Smooth muscle cell (in vitro differentiated cells): ENCODE measurements at regions not wholly inside any gene's neighbourhood (a gene's known extent, or its start where the extent isn't known, plus 50 kb on each side); places are given as distances from the start of the nearest gene placed in this dataset.

ENCODE experiments used
- DNase-seq: peaks from one replicate; lab custom pipeline; 2025; ENCODE audit not compliant: unreplicated experiment; lab: John Stamatoyannopoulos, UW
- H2AFZ ChIP-seq: fragments of 200-600 bp; sonication (generic); 2 replicates; pipeline ENCODE4 v1.6.0; 2016; ENCODE audit warnings: antibody characterized with exemption, low read depth, mild to moderate bottlenecking
- H3F3A ChIP-seq: fragments of 200-600 bp; sonication (generic); 2 replicates; pipeline ENCODE4 v1.6.0; 2017; ENCODE audit warnings: antibody characterized with exemption, low read depth
- H3K27ac ChIP-seq: fragments of 200-600 bp; sonication (generic); 2 replicates; pipeline ENCODE4 v1.5.1; 2016; ENCODE audit warnings: low read depth, mild to moderate bottlenecking
- H3K27me3 ChIP-seq: fragments of 200-600 bp; sonication (generic); 2 replicates; pipeline ENCODE4 v1.6.1; 2016; ENCODE audit warnings: low read depth, mild to moderate bottlenecking
- H3K36me3 ChIP-seq: fragments of 200-600 bp; sonication (generic); 2 replicates; pipeline ENCODE4 v1.5.1; 2016; ENCODE audit warnings: low read depth
- H3K4me1 ChIP-seq: fragments of 200-600 bp; sonication (generic); 2 replicates; pipeline ENCODE4 v1.5.1; 2016; ENCODE audit warnings: low read depth
- H3K4me2 ChIP-seq: fragments of 200-600 bp; sonication (generic); 2 replicates; pipeline ENCODE4 v1.6.0; 2016; ENCODE audit warnings: mild to moderate bottlenecking
- H3K4me3 ChIP-seq: fragments of 200-600 bp; sonication (generic); 2 replicates; pipeline ENCODE4 v1.5.1; 2016; ENCODE audit warnings: mild to moderate bottlenecking
- H3K79me2 ChIP-seq: fragments of 200-600 bp; sonication (generic); 2 replicates; pipeline ENCODE4 v1.6.0; 2016; ENCODE audit warnings: low read depth, mild to moderate bottlenecking
- H3K9ac ChIP-seq: fragments of 200-600 bp; sonication (generic); 2 replicates; pipeline ENCODE4 v1.6.0; 2016; ENCODE audit warnings: low read depth
- H3K9me3 ChIP-seq: fragments of 200-600 bp; sonication (generic); replicated peaks from 2 replicates; pipeline ENCODE4 v1.5.1; 2016; ENCODE audit warnings: low read depth
- H4K20me1 ChIP-seq: fragments of 200-600 bp; sonication (generic); 2 replicates; pipeline ENCODE4 v1.6.0; 2016; ENCODE audit warnings: low read depth
- CTCF ChIP-seq: fragments of 200-600 bp; sonication (generic); IDR thresholded peaks from 2 replicates; pipeline ENCODE4 v1.5.1; 2017; ENCODE audit warnings: borderline replicate concordance, mild to moderate bottlenecking, antibody characterized with exemption; ENCODE audit not compliant: insufficient read depth, poor library complexity, severe bottlenecking
- WGBS: methylation state at CpG from one replicate; pipeline ENCODE4 v1.1.7; 2016; ENCODE audit warnings: low lambda C conversion rate; 5-methylcytosine and 5-hydroxymethylcytosine counted together

- Histone ChIP-seq H3K4me2 (peak overlapping the region; percentile 40), H3F3A (peaks cover 24% of the 10 kb centered on the region), H3K9me3 (no peaks in the 10 kb centered on the region), H3K27ac (peak overlapping the region; percentile 96), H2AFZ (no peak overlapping the region), H3K9ac (peak overlapping the region; percentile 75), H3K4me1 (peaks cover 4% of the 10 kb centered on the region), H3K4me3 (no peak overlapping the region), H4K20me1 (no peaks in the 10 kb centered on the region), H3K79me2 (no peaks in the 10 kb centered on the region), H3K27me3 (no peaks in the 10 kb centered on the region), H3K36me3 (no peaks in the 10 kb centered on the region)
- WGBS, result 51% methylated on average over 11 of the region's 11 CpGs
- no peak for TF ChIP-seq CTCF
- DNase-seq, result no peak
Measured at GRCh38 chr16:86664522-86665318, 86.4 kb downstream of the FOXL1 start.

DNA sequence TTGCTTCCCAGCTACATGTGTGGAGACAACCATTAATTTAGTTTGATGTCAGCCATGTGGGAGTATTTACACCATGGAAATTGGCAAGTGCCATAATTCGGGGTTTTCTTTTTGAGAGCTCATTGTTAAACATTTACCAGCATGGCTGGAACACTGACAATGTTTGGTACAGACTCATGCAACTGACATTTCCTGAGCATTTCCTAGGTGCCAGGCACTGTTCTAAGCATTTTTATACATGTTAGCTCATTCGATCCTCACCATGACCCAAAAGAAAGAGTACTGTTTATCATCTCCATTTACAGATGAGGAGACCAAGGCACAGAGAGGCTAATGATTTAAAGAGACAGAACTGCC is 86.9 kb downstream of the FOXL1 start:
- Histone ChIP-seq H4K20me1 (no peaks in the 10 kb centered on the region), H3K9me3 (no peaks in the 10 kb centered on the region), H3K4me1 (peaks cover 10% of the 10 kb centered on the region), H3K4me3 (no peak overlapping the region), H3K27ac (peak overlapping the region; percentile 96), H3K36me3 (no peaks in the 10 kb centered on the region), H3K79me2 (no peaks in the 10 kb centered on the region), H2AFZ (no peak overlapping the region), H3K27me3 (no peaks in the 10 kb centered on the region), H3K4me2 (peak overlapping the region; percentile 38), H3K9ac (peak overlapping the region; percentile 68), H3F3A (peaks cover 26% of the 10 kb centered on the region)
- WGBS, result 74% methylated on average over 2 of the region's 2 CpGs
- TF ChIP-seq CTCF, result no peak
- DNase-seq, result no peak

GRCh38 chr16:86665929-86666328 is 87.6 kb downstream of the FOXL1 start:
- no peak for TF ChIP-seq CTCF
- H3K4me3 ChIP-seq, result no peak overlapping the region
- H4K20me1 ChIP-seq, result no peaks in the 10 kb centered on the region
- peaks cover 14% of the 10 kb centered on the region for H3K4me1 ChIP-seq
- peaks cover 32% of the 10 kb centered on the region for H3F3A ChIP-seq
- WGBS, result 99% methylated on average over 3 of the region's 3 CpGs
- peak overlapping the region; percentile 96 for H3K27ac ChIP-seq
- no peak overlapping the region for H2AFZ ChIP-seq
- H3K36me3 ChIP-seq, result no peaks in the 10 kb centered on the region
- no peaks in the 10 kb centered on the region for H3K9me3 ChIP-seq
- no peaks in the 10 kb centered on the region for H3K27me3 ChIP-seq
- no peaks in the 10 kb centered on the region for H3K79me2 ChIP-seq
- DNase-seq, result no peak
- H3K9ac ChIP-seq, result no peak overlapping the region
- H3K4me2 ChIP-seq, result no peak overlapping the region

- Histone ChIP-seq H3F3A (peaks cover 31% of the 10 kb centered on the region), H3K36me3 (no peaks in the 10 kb centered on the region), H3K9me3 (no peaks in the 10 kb centered on the region), H2AFZ (no peak overlapping the region), H3K4me1 (peaks cover 14% of the 10 kb centered on the region), H3K9ac (no peak overlapping the region), H3K27me3 (no peaks in the 10 kb centered on the region), H3K27ac (peak overlapping the region; percentile 22), H4K20me1 (no peaks in the 10 kb centered on the region), H3K79me2 (no peaks in the 10 kb centered on the region), H3K4me3 (no peak overlapping the region), H3K4me2 (no peak overlapping the region)
- DNase-seq, result no peak
- 60% methylated on average over 3 of the region's 3 CpGs for WGBS
- TF ChIP-seq CTCF, result no peak
Measured at GRCh38 chr16:86667035-86667434, 88.7 kb downstream of the FOXL1 start.
